Heart left ventricle (tissue), 16 donors: ENCODE measurements at regions not wholly inside any gene's neighbourhood (a gene's known extent, or its start where the extent isn't known, plus 50 kb on each side); places are given as distances from the start of the nearest gene placed in this dataset.
A peak's percentile ranks its signal among the peaks of the same experiment; 100 is the strongest.

ENCODE experiments used
- ATAC-seq, 4 donors: fragments of 200-7000 bp; cut with Tn5 transposase; one replicate each; pipeline ENCODE4 v1.9.1; 2020 to 2022; ENCODE audit warnings: moderate library complexity in 4 of 4, mild to moderate bottlenecking in 3 of 4, moderate number of reproducible peaks in 1 of 4
- DNase-seq, 5 donors: peaks; one replicate each; pipeline ENCODE4 v3.0.0-alpha.2; 2020
- H3K27ac ChIP-seq, 12 donors: fragments of 200-600 bp; sonication (generic) in 4 of 12; one replicate each; pipeline versions ENCODE4 v1.5.0 to v1.8.0; 2016 to 2022; ENCODE audit warnings: mild to moderate bottlenecking in 2 of 12
- H3K27me3 ChIP-seq, 9 donors: fragments of 200-600 bp; sonication (generic) in 2 of 9; one replicate each; pipeline versions ENCODE4 v1.5.1 to v1.8.0; 2016 to 2022; ENCODE audit warnings: mild to moderate bottlenecking in 3 of 9
- H3K36me3 ChIP-seq, 9 donors: fragments of 200-600 bp; sonication (generic) in 2 of 9; one replicate each; pipeline versions ENCODE4 v1.5.0 to v1.8.0; 2018 to 2022; ENCODE audit warnings: mild to moderate bottlenecking in 2 of 9
- H3K4me1 ChIP-seq, 12 donors: fragments of 200-600 bp; sonication (generic) in 4 of 12; one replicate each; pipeline versions ENCODE4 v1.5.0 to v1.8.0; 2016 to 2022; ENCODE audit warnings: mild to moderate bottlenecking in 3 of 12
- H3K4me3 ChIP-seq, 12 donors: fragments of 200-600 bp; sonication (generic) in 4 of 12; one replicate each; pipeline versions ENCODE4 v1.5.0 to v1.8.0; 2017 to 2022; ENCODE audit warnings: mild to moderate bottlenecking in 9 of 12, moderate library complexity in 4 of 12
- H3K9me3 ChIP-seq, 12 donors: fragments of 200-600 bp; sonication (generic) in 4 of 12; one replicate each; pipeline versions ENCODE4 v1.5.0 to v1.8.0; 2016 to 2022; ENCODE audit warnings: mild to moderate bottlenecking in 1 of 12
- CTCF ChIP-seq, 12 donors: fragments of 200-600 bp; sonication (generic) in 4 of 12; IDR thresholded peaks; one replicate each; pipeline versions ENCODE4 v1.5.0 to v1.8.0; 2018 to 2022; ENCODE audit warnings: antibody characterized with exemption in 12 of 12, mild to moderate bottlenecking in 5 of 12
- POLR2A ChIP-seq, 2 donors: fragments of 450-650 bp; IDR thresholded peaks; one replicate each; pipeline ENCODE4 v1.6.1; 2017; ENCODE audit warnings: antibody characterized with exemption in 2 of 2, mild to moderate bottlenecking in 2 of 2, moderate library complexity in 2 of 2
- WGBS, 4 donors: extraction: QIAGEN DNeasy Blood & Tissue Kit in 2 of 4; methylation state at CpG; one replicate each; pipeline versions ENCODE4 v1.1.5 to v1.1.7; 2013 to 2018; 5-methylcytosine and 5-hydroxymethylcytosine counted together
- intact Hi-C, 10 donors: fragments of 100-400 bp; cut with DNase I; formaldehyde crosslinking; loops; one replicate each; pipeline versions ENCODE4 v1.11.1 to v1.14.2; 2022
- donor health status: ischemic (EF 13 %, LVEDD 7.1; RV severe dilation, severe dysfunction).
- donor health status: healthy with polysubstance abuse.
- donor health status: DM: no; HTN: yes; CAD: no.
- donor health status: DM: no; HTN: no; CAD: no.
- donor health status: ischemic (EF 25% LVEDD 6.9; RV normal size, moderate dysfunction).
- donor health status: ischemic (EF 25% LVEDD 5.7; RV mildly dilated, moderate dysfunction).
- donor health status: healthy.
- donor health status: DM: yes; HTN: yes; CAD: no.
- donor health status: ischemic (EF 35%, LVEDD 5.7; RV mildly dilated, moderate dysfunction).
- donor health status: nonischemic (EF 11% LVEDD 7.7; RV severe dilation, severe dysfunction).
- donor health status: DM: yes; HTN: yes; CAD: no.
- donor health status: PGD.
- donor health status: ischemic (EF 29% LVEDD 5.4; RV normal size, mild dysfunction).
- donor health status: nonischemic (EF 23%, LVEDD 6.1; RV moderate dilation, normal function).

GRCh38 chr5:171664489-171664888 is 121.1 kb upstream of the SMIM23 start:
- no peaks in the 10 kb centered on the region for H3K27me3 ChIP-seq
- DNase-seq (no peak), ATAC-seq (no peak)
- TF ChIP-seq CTCF (IDR thresholded peaks at IDR 0.05) (no peak), POLR2A (IDR thresholded peaks at IDR 0.05) (no peak)
- H3K4me1 ChIP-seq, result peaks cover 0 to 28% (median 12%) of the 10 kb centered on the region in 12 donors
- no peak overlapping the region for H3K27ac ChIP-seq
- no peaks in the 10 kb centered on the region for H3K9me3 ChIP-seq
- no peaks in the 10 kb centered on the region for H3K36me3 ChIP-seq
- intact Hi-C loops, result no loop called here
- H3K4me3 ChIP-seq, result no peak overlapping the region
- WGBS, 4 donors, result 64 to 73% (median 68%) methylated on average over 4 of the region's 4 CpGs

- peaks cover 0 to 17% (median 6%) of the 10 kb centered on the region in 12 donors for H3K4me1 ChIP-seq
- TF ChIP-seq POLR2A (IDR thresholded peaks at IDR 0.05), result no peak
- TF ChIP-seq CTCF (IDR thresholded peaks at IDR 0.05), result no peak
- 85 to 90% (median 87%) methylated on average over 10 of the region's 10 CpGs for WGBS, 4 donors
- H3K4me3 ChIP-seq, result no peak overlapping the region
- intact Hi-C loops, result no loop called here
- H3K36me3 ChIP-seq, result no peaks in the 10 kb centered on the region
- peak overlapping the region in 2 of 12 donors; percentile 48 to 75 for H3K27ac ChIP-seq
- ATAC-seq (no peak), DNase-seq (no peak)
- H3K9me3 ChIP-seq, result no peaks in the 10 kb centered on the region
- H3K27me3 ChIP-seq, result no peaks in the 10 kb centered on the region
Observed at GRCh38 chr5:171666815-171667214, 118.8 kb upstream of the SMIM23 start.

GRCh38 chr5:171667341-171668096 is 118.1 kb upstream of the SMIM23 start:
- H3K36me3 ChIP-seq, result no peaks in the 10 kb centered on the region
- H3K27me3 ChIP-seq, result no peaks in the 10 kb centered on the region
- H3K4me1 ChIP-seq, result peaks cover 0 to 17% (median 6%) of the 10 kb centered on the region in 12 donors
- peak in 4 of 12 donors; percentile 16 to 35 (median 32) for TF ChIP-seq CTCF (IDR thresholded peaks at IDR 0.05)
- TF ChIP-seq POLR2A (IDR thresholded peaks at IDR 0.05), result no peak
- 38 to 53% (median 42%) methylated on average over 26 to 30 of the region's 30 CpGs for WGBS, 4 donors
- intact Hi-C loops, result no loop called here
- DNase-seq, result peak; percentile 74 to 80 (median 76)
- peak overlapping the region in 7 of 12 donors; percentile 6 to 29 (median 14) for H3K4me3 ChIP-seq
- H3K27ac ChIP-seq, result peak overlapping the region in 10 of 12 donors; percentile 3 to 84 (median 66)
- ATAC-seq, result peak; percentile 84 to 96 (median 92)
- no peaks in the 10 kb centered on the region for H3K9me3 ChIP-seq

GRCh38 chr5:171668097-171668412 is 117.6 kb upstream of the SMIM23 start:
- Histone ChIP-seq H3K27me3 (no peaks in the 10 kb centered on the region), H3K4me1 (peaks cover 0 to 17% (median 6%) of the 10 kb centered on the region in 12 donors), H3K9me3 (no peaks in the 10 kb centered on the region), H3K36me3 (no peaks in the 10 kb centered on the region), H3K4me3 (peak overlapping the region in 7 of 12 donors; percentile 6 to 29 (median 14)), H3K27ac (peak overlapping the region in 10 of 12 donors; percentile 3 to 84 (median 66))
- intact Hi-C loops, result no loop called here
- peak in 1 of 4 donors; percentile 49 for ATAC-seq
- TF ChIP-seq POLR2A (IDR thresholded peaks at IDR 0.05) (no peak), CTCF (IDR thresholded peaks at IDR 0.05) (no peak)
- WGBS, 4 donors, result 33 to 53% (median 46%) methylated on average over 16 to 17 of the region's 17 CpGs
- no peak for DNase-seq
